ENCODE measurements at regions not wholly inside any gene's neighbourhood (a gene's known extent, or its start where the extent isn't known, plus 50 kb on each side); places are given as distances from the start of the nearest gene placed in this dataset.

GRCh38 chr1:229803626-229804217, 177.7 kb downstream of the URB2 start:
- TF ChIP-seq, protein P1, sequence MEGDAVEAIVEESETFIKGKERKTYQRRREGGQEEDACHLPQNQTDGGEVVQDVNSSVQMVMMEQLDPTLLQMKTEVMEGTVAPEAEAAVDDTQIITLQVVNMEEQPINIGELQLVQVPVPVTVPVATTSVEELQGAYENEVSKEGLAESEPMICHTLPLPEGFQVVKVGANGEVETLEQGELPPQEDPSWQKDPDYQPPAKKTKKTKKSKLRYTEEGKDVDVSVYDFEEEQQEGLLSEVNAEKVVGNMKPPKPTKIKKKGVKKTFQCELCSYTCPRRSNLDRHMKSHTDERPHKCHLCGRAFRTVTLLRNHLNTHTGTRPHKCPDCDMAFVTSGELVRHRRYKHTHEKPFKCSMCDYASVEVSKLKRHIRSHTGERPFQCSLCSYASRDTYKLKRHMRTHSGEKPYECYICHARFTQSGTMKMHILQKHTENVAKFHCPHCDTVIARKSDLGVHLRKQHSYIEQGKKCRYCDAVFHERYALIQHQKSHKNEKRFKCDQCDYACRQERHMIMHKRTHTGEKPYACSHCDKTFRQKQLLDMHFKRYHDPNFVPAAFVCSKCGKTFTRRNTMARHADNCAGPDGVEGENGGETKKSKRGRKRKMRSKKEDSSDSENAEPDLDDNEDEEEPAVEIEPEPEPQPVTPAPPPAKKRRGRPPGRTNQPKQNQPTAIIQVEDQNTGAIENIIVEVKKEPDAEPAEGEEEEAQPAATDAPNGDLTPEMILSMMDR (IDR thresholded peaks at IDR 0.05): no peak
- TF ChIP-seq POLR2A (IDR thresholded peaks at IDR 0.05): no peak

All from prostate gland (tissue), 2 donors.